Stimulated activated CD8-positive, alpha-beta memory T cell treated with anti-CD3 and anti-CD28 coated beads, Interleukin-2, amount 100 ng/mL, for 48 hours (primary cell): ENCODE measurements at regions not wholly inside any gene's neighbourhood (a gene's known extent, or its start where the extent isn't known, plus 50 kb on each side); places are given as distances from the start of the nearest gene placed in this dataset.
"Not testable (repeated sequence)": the region's sequence is repeated elsewhere in the genome, so short reads cannot be mapped to it uniquely, and the experiment has no call there.

ENCODE experiments used
- DNase-seq, 2 donors: peaks; one replicate each; pipeline ENCODE4 v3.0.0-alpha.2; 2020; ENCODE audit warnings: low read depth in 2 of 2

DNA sequence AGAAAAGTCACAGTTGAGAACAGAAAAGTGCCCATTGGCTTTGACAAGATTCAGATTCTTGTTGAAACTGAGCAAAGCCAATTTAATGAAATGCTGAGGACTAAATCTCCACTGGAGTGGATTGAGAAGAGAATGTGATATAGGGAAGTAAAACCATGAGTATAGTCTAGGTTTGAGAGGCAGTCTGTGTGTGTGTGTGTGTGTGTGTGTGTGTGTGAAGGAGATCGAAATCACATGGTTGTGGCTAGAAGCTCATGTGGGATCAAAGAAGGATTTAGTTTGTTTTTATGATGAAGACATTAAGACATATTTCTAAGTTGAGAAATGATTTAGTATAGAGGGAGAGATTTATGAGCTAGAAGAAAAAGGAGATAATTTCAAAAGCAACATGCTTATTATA lies 275.7 kb upstream of the DAB2 start:
- DNase-seq: no peak

GRCh38 chr5:39698838-39699560 lies 274.2 kb upstream of the DAB2 start:
- no peak for DNase-seq

GRCh38 chr5:39697881-39698280 lies 273.1 kb upstream of the DAB2 start:
- DNase-seq: no peak

DNA sequence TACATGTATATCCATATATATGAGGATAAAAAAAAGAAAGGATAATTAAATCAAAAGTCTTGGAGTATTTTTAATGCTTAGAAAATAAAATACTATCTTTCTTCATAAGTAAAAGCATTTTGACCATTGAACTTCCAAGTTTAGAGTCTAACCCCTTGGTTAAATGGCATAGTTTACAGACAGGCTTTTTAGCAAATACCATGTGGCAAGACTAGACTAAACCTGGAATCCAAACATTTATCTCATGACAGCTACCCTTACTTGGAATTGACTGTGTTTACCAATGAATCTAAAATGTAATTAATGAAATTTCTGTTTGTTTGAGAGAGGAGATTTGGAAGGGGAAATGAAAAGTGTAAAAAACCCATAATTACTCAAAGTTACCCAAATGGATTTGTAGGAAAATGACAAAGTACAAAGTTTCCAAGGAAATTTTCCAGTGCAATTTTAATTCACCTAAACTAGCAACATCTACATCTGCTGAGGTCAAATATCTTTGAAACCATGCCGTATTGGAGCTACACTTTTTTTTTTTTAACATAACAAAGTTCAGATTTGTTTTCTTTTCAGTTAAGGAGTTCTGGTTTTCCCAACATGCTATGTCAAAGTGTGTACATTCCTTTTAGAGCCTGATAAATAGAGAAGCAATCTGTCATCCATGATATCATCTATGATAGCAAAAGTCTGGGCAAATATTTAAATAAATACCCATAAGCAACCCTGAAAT lies 272.1 kb upstream of the DAB2 start:
- DNase-seq: no peak

- DNase-seq: no peak
Observed at GRCh38 chr5:39691993-39692392, 267.2 kb upstream of the DAB2 start.

GRCh38 chr5:39691136-39691535 lies 266.4 kb upstream of the DAB2 start:
- no peak for DNase-seq

DNA sequence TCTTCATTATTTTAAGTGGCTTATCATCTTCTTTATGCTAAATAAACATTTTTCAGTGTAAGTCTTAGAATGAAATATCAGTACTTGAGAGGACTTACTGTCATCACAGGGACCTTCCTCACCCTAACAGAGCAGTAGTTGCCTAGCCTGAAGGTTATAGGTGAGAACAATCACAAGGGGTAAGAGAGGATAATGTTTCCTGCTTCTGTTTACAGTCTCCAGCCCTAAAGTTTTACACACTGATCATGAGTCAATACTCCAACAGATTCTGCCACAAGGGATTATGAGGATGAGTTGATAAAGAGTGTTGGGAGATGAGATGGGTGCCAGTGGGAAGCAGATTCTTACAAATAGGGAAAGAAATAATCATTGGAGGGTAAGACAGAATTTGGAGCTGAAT lies 265.1 kb upstream of the DAB2 start:
- DNase-seq: no peak

- DNase-seq: not testable (repeated sequence)
Observed at GRCh38 chr5:39687924-39688323, 263.1 kb upstream of the DAB2 start.

DNA sequence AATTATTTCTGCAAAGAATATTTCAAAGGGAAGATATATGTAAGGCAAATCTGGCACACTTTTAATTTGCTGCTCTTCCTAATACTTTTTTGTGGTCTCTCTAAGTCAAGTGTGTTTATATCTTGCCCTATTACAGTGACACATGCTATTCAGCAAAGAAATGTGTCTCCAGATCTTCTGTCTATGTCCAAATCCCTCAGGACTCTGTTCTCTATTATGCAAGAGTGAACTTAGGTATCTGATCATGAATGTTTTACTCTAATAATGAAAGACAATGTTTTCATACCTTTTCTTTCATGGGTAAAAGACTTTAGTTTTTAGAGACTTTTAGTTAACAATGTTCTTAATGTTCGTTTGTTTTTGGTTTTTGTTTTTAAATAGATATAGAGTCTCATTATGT lies 255.4 kb upstream of the DAB2 start:
- no peak for DNase-seq

DNA sequence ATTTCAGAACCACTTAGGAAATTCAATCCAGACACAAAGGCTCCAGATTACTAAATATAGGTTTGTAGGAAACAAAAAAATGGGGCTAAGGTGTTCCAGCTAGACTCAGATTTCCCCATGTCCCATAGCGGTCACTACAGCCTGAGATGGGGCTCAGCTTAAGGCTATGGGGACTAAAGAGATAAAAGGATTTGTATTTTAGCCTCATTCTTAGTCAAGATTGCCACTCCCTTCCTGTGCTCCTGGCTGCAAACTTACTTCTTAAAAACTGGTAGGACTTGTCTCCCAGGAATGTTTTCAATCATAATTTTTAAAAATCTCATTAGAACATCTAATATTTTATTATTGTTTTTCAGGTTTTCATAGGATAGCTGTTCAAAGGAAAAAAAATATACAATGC lies 253.8 kb upstream of the DAB2 start:
- DNase-seq: no peak

GRCh38 chr5:39675676-39676075 lies 250.9 kb upstream of the DAB2 start:
- DNase-seq: no peak

DNA sequence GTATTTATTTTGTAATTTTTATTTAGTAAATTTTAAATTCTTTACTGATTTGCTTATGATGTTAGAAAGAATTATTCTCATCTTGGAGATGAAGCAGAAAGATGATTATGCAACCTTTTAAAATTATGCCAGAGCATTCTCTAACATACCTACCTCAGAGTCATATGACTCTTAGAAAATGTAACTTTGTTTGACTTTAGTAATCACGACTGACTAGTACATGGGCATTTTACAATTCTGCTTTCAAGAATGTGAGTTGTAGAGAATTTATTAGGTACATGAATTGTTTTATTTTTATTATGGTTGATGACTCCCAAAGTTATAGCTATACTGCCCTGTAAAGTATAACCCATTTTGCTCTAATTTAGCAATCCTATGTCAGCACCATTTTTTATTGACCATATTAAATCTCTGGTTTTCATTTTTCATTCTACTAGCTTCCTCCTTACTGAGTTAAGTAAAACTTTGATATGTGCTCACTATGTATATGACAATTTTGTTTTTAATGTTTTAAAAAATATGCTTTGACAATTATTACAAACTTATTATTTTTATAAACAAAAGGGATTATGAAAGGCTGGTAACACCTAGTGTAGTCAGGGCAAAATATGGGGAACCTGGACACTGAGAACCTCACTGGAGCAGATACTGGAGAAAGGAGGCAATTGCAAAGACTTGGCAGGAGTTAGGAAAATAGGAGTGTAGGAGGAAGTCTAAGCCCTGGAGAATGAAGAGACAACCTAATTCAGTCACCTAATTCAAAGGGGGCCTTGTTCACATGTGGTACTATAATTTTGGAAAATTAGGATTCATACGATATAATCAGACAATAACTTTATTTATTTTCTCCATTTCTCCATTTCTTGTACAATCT lies 249.7 kb upstream of the DAB2 start:
- DNase-seq: no peak

GRCh38 chr5:39671561-39671961 lies 246.8 kb upstream of the DAB2 start:
- DNase-seq: no peak

GRCh38 chr5:39670955-39671354 lies 246.2 kb upstream of the DAB2 start:
- DNase-seq: no peak

GRCh38 chr5:39670391-39670790 lies 245.6 kb upstream of the DAB2 start:
- no peak for DNase-seq

GRCh38 chr5:39668980-39669379 lies 244.2 kb upstream of the DAB2 start:
- DNase-seq: no peak

- DNase-seq: no peak
Observed at GRCh38 chr5:39665328-39665727, 240.5 kb upstream of the DAB2 start.

DNA sequence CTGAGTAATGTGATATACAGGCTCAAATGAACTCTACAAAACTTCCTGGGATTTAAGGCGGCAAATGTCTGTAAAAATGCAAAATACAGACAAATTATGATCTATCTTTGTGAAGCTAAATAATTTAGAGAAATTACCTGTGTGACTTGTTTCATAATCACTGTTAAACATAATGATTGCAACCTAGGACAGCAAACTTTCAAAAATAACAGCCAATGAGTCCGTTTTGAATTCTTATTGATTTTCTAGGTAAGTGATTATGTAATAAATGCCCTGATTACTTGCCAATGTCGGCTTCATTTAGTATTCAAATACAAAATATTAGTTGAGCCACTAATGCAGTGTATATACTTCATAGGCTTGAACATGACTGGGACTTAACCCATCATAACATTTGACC lies 238.2 kb upstream of the DAB2 start:
- no peak for DNase-seq

GRCh38 chr5:39661026-39661779 lies 236.4 kb upstream of the DAB2 start:
- DNase-seq: no peak

DNA sequence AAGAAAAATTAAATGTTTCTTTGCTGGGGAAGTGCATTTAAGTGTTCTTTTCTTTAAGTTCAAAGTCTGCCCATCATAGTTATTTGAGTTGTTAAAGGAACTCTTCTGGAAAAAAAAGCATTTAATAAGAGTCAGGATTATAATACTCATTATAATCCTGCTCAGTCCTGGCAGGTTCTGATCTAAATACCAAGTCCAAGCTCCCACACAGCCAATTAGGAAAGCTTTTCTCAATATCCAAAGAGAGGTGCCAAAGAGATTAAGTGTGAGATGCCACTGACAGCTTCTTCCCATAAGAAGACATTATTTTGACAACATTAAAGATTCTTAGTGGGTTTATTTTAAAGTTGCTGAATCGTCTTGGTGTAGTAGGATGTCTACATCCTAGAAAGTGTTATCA lies 235.2 kb upstream of the DAB2 start:
- no peak for DNase-seq

GRCh38 chr5:39658866-39659265 lies 234.1 kb upstream of the DAB2 start:
- DNase-seq: no peak

- no peak for DNase-seq
Observed at GRCh38 chr5:39657943-39658342, 233.2 kb upstream of the DAB2 start.
